ENCODE measurements at regions not wholly inside any gene's neighbourhood (a gene's known extent, or its start where the extent isn't known, plus 50 kb on each side); places are given as distances from the start of the nearest gene placed in this dataset.

DNA sequence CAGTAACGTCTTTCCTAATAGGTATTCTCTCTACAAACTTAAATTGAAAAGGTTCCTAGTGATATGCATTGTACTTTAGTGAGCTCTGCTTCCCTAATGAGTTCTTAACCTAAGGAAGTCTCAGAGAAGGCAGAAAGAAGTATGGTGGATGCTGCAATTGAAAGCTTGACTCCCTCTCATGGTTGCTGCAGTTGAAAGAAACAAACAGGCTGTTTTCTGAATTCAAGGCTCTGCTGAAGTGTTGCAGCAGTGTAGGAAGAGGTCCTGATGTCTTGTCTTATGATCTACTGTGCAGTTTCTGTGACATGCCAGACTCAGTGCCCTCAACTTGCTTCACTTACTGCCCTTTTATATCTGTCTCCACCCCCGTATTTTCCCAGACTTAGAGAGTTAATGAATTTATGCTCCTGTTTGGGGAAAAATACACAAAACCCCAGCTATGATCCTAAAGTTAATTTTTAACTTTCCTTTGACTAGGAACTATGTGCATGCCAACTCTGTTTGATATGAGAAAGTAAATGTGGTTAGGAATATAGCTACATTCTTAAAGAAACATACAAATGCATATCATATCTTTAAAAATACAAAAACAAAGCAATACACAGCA lies 655.3 kb upstream of the FAM98A start (continued):
- TF ChIP-seq, protein P1, sequence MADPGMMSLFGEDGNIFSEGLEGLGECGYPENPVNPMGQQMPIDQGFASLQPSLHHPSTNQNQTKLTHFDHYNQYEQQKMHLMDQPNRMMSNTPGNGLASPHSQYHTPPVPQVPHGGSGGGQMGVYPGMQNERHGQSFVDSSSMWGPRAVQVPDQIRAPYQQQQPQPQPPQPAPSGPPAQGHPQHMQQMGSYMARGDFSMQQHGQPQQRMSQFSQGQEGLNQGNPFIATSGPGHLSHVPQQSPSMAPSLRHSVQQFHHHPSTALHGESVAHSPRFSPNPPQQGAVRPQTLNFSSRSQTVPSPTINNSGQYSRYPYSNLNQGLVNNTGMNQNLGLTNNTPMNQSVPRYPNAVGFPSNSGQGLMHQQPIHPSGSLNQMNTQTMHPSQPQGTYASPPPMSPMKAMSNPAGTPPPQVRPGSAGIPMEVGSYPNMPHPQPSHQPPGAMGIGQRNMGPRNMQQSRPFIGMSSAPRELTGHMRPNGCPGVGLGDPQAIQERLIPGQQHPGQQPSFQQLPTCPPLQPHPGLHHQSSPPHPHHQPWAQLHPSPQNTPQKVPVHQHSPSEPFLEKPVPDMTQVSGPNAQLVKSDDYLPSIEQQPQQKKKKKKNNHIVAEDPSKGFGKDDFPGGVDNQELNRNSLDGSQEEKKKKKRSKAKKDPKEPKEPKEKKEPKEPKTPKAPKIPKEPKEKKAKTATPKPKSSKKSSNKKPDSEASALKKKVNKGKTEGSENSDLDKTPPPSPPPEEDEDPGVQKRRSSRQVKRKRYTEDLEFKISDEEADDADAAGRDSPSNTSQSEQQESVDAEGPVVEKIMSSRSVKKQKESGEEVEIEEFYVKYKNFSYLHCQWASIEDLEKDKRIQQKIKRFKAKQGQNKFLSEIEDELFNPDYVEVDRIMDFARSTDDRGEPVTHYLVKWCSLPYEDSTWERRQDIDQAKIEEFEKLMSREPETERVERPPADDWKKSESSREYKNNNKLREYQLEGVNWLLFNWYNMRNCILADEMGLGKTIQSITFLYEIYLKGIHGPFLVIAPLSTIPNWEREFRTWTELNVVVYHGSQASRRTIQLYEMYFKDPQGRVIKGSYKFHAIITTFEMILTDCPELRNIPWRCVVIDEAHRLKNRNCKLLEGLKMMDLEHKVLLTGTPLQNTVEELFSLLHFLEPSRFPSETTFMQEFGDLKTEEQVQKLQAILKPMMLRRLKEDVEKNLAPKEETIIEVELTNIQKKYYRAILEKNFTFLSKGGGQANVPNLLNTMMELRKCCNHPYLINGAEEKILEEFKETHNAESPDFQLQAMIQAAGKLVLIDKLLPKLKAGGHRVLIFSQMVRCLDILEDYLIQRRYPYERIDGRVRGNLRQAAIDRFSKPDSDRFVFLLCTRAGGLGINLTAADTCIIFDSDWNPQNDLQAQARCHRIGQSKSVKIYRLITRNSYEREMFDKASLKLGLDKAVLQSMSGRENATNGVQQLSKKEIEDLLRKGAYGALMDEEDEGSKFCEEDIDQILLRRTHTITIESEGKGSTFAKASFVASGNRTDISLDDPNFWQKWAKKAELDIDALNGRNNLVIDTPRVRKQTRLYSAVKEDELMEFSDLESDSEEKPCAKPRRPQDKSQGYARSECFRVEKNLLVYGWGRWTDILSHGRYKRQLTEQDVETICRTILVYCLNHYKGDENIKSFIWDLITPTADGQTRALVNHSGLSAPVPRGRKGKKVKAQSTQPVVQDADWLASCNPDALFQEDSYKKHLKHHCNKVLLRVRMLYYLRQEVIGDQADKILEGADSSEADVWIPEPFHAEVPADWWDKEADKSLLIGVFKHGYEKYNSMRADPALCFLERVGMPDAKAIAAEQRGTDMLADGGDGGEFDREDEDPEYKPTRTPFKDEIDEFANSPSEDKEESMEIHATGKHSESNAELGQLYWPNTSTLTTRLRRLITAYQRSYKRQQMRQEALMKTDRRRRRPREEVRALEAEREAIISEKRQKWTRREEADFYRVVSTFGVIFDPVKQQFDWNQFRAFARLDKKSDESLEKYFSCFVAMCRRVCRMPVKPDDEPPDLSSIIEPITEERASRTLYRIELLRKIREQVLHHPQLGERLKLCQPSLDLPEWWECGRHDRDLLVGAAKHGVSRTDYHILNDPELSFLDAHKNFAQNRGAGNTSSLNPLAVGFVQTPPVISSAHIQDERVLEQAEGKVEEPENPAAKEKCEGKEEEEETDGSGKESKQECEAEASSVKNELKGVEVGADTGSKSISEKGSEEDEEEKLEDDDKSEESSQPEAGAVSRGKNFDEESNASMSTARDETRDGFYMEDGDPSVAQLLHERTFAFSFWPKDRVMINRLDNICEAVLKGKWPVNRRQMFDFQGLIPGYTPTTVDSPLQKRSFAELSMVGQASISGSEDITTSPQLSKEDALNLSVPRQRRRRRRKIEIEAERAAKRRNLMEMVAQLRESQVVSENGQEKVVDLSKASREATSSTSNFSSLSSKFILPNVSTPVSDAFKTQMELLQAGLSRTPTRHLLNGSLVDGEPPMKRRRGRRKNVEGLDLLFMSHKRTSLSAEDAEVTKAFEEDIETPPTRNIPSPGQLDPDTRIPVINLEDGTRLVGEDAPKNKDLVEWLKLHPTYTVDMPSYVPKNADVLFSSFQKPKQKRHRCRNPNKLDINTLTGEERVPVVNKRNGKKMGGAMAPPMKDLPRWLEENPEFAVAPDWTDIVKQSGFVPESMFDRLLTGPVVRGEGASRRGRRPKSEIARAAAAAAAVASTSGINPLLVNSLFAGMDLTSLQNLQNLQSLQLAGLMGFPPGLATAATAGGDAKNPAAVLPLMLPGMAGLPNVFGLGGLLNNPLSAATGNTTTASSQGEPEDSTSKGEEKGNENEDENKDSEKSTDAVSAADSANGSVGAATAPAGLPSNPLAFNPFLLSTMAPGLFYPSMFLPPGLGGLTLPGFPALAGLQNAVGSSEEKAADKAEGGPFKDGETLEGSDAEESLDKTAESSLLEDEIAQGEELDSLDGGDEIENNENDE (IDR thresholded peaks at IDR 0.05; ENCODE audit: insufficient replicate concordance, low read length): no peak
- no peak for TF ChIP-seq PHF8 (conservative IDR thresholded peaks at IDR 0.05; ENCODE audit: low read depth, low read length)

All from H1 (cell line).